Aorta (tissue), 5 donors: ENCODE measurements at regions not wholly inside any gene's neighbourhood (a gene's known extent, or its start where the extent isn't known, plus 50 kb on each side); places are given as distances from the start of the nearest gene placed in this dataset.
A peak's percentile ranks its signal among the peaks of the same experiment; 100 is the strongest.

Source experiments
- ATAC-seq: fragments of 200-7000 bp; cut with Tn5 transposase; one replicate; pipeline ENCODE4 v1.9.1; 2022; ENCODE audit warnings: moderate library complexity; ENCODE audit not compliant: low FRiP score
- DNase-seq, 2 donors: peaks; one replicate each; pipeline ENCODE4 v3.0.0-alpha.2; 2020
- H3K27ac ChIP-seq, 2 donors: one replicate each; pipeline ENCODE4 v1.5.1; 2013; ENCODE audit warnings: low read length in 2 of 2, mild to moderate bottlenecking in 2 of 2, moderate library complexity in 2 of 2, control low read depth in 1 of 2, inconsistent platforms in 1 of 2, low read depth in 1 of 2
- H3K27me3 ChIP-seq, 2 donors: one replicate each; pipeline ENCODE4 v1.6.1; 2013; ENCODE audit warnings: control low read depth in 1 of 2, low read length in 1 of 2, mild to moderate bottlenecking in 1 of 2, moderate library complexity in 1 of 2; ENCODE audit not compliant: insufficient read depth in 2 of 2, control insufficient read depth in 1 of 2
- H3K36me3 ChIP-seq, 2 donors: one replicate each; pipeline ENCODE4 v1.6.1; 2013; ENCODE audit warnings: control low read depth in 1 of 2, low read length in 1 of 2, mild to moderate bottlenecking in 1 of 2; ENCODE audit not compliant: insufficient read depth in 2 of 2, control insufficient read depth in 1 of 2
- H3K4me1 ChIP-seq, 2 donors: one replicate each; pipeline ENCODE4 v1.6.1; 2013; ENCODE audit warnings: low read length in 2 of 2, control low read depth in 1 of 2, mild to moderate bottlenecking in 1 of 2, moderate library complexity in 1 of 2; ENCODE audit not compliant: insufficient read depth in 2 of 2, control insufficient read depth in 1 of 2
- H3K4me3 ChIP-seq, 2 donors: one replicate each; pipeline ENCODE4 v1.5.1; 2013; ENCODE audit warnings: low read length in 2 of 2, control low read depth in 1 of 2, mild to moderate bottlenecking in 1 of 2
- H3K9me3 ChIP-seq: one replicate; pipeline ENCODE4 v1.6.1; 2013; ENCODE audit warnings: mild to moderate bottlenecking, low read length; ENCODE audit not compliant: control insufficient read depth
- WGBS, 2 donors: extraction: QIAGEN DNeasy Blood & Tissue Kit; methylation state at CpG; one replicate each; pipeline ENCODE4 v1.1.7; 2013; 5-methylcytosine and 5-hydroxymethylcytosine counted together
- intact Hi-C, 2 donors: fragments of 100-400 bp; cut with DNase I; formaldehyde crosslinking; loops; one replicate each; pipeline versions ENCODE4 v1.14.2 to v1.15.0; 2022
- donor health status: healthy with polysubstance abuse.
- donor health status: Bipolar disorder and iron deficiency.
- donor health status: DM: no; HTN: no; CAD: no.
- donor health status: DM: no; HTN: no; CAD: no.
- donor health status: DM: yes; HTN: yes; CAD: no.

- Histone ChIP-seq H3K27me3 (no peaks in the 10 kb centered on the region), H3K9me3 (no peaks in the 10 kb centered on the region), H3K4me1 (no peaks in the 10 kb centered on the region), H3K4me3 (no peak overlapping the region), H3K27ac (no peak overlapping the region), H3K36me3 (no peaks in the 10 kb centered on the region)
- DNase-seq = no peak
- WGBS, 2 donors = 26% methylated on average over 2 of the region's 2 CpGs
- intact Hi-C loops = no loop called here
- no peak for ATAC-seq
Observed at GRCh38 chr9:31236344-31236743, 1148.1 kb upstream of the ACO1 start.

GRCh38 chr9:31243386-31243785 is 1141.1 kb upstream of the ACO1 start:
- H3K36me3 ChIP-seq = no peaks in the 10 kb centered on the region
- H3K27ac ChIP-seq = no peak overlapping the region
- ATAC-seq (no peak), DNase-seq (no peak)
- intact Hi-C loops = no loop called here
- no peaks in the 10 kb centered on the region for H3K9me3 ChIP-seq
- WGBS, 2 donors = 31 to 35% methylated on average over 1 of the region's 1 CpG
- no peak overlapping the region for H3K4me3 ChIP-seq
- H3K27me3 ChIP-seq = no peaks in the 10 kb centered on the region
- H3K4me1 ChIP-seq = no peaks in the 10 kb centered on the region

- no peaks in the 10 kb centered on the region for H3K9me3 ChIP-seq
- no peaks in the 10 kb centered on the region for H3K36me3 ChIP-seq
- no peaks in the 10 kb centered on the region for H3K4me1 ChIP-seq
- H3K27ac ChIP-seq = no peak overlapping the region
- H3K4me3 ChIP-seq = no peak overlapping the region
- intact Hi-C loops = no loop called here
- ATAC-seq (no peak), DNase-seq (no peak)
- H3K27me3 ChIP-seq = no peaks in the 10 kb centered on the region
- 48 to 56% methylated on average over 1 of the region's 1 CpG for WGBS, 2 donors
Observed at GRCh38 chr9:31248156-31248555, 1136.3 kb upstream of the ACO1 start.

GRCh38 chr9:31251386-31251785 is 1133.1 kb upstream of the ACO1 start:
- WGBS, 2 donors = 89 to 91% methylated on average over 2 of the region's 2 CpGs
- intact Hi-C loops = no loop called here
- DNase-seq (no peak), ATAC-seq (no peak)
- no peaks in the 10 kb centered on the region for H3K27me3 ChIP-seq
- H3K4me1 ChIP-seq = no peaks in the 10 kb centered on the region
- H3K9me3 ChIP-seq = no peaks in the 10 kb centered on the region
- H3K4me3 ChIP-seq = no peak overlapping the region
- H3K36me3 ChIP-seq = no peaks in the 10 kb centered on the region
- H3K27ac ChIP-seq = no peak overlapping the region

GRCh38 chr9:31253800-31254762 is 1130.4 kb upstream of the ACO1 start:
- Histone ChIP-seq H3K4me3 (no peak overlapping the region), H3K9me3 (no peaks in the 10 kb centered on the region), H3K4me1 (no peaks in the 10 kb centered on the region), H3K27ac (no peak overlapping the region), H3K27me3 (no peaks in the 10 kb centered on the region), H3K36me3 (no peaks in the 10 kb centered on the region)
- intact Hi-C loops = no loop called here
- ATAC-seq = no peak
- peak in 1 of 2 donors; percentile 73 for DNase-seq
- WGBS, 2 donors = 97% methylated on average over 73 of the region's 73 CpGs

- Histone ChIP-seq H3K27ac (no peak overlapping the region), H3K27me3 (no peaks in the 10 kb centered on the region), H3K4me3 (no peak overlapping the region), H3K4me1 (no peaks in the 10 kb centered on the region), H3K9me3 (no peaks in the 10 kb centered on the region), H3K36me3 (no peaks in the 10 kb centered on the region)
- ATAC-seq (no peak), DNase-seq (no peak)
- 60 to 77% methylated on average over 11 of the region's 11 CpGs for WGBS, 2 donors
- intact Hi-C loops = no loop called here
Observed at GRCh38 chr9:31255211-31255610, 1129.2 kb upstream of the ACO1 start.

- H3K9me3 ChIP-seq = no peaks in the 10 kb centered on the region
- intact Hi-C loops = no loop called here
- no peaks in the 10 kb centered on the region for H3K27me3 ChIP-seq
- no peaks in the 10 kb centered on the region for H3K4me1 ChIP-seq
- ATAC-seq (no peak), DNase-seq (no peak)
- 31 to 37% methylated on average over 2 of the region's 2 CpGs for WGBS, 2 donors
- H3K36me3 ChIP-seq = no peaks in the 10 kb centered on the region
- H3K27ac ChIP-seq = no peak overlapping the region
- H3K4me3 ChIP-seq = no peak overlapping the region
Observed at GRCh38 chr9:31259824-31260223, 1124.6 kb upstream of the ACO1 start.

- no peaks in the 10 kb centered on the region for H3K4me1 ChIP-seq
- H3K27me3 ChIP-seq = no peaks in the 10 kb centered on the region
- no peak for DNase-seq
- ATAC-seq = no peak
- no peaks in the 10 kb centered on the region for H3K36me3 ChIP-seq
- intact Hi-C loops = no loop called here
- no peak overlapping the region for H3K27ac ChIP-seq
- no peaks in the 10 kb centered on the region for H3K9me3 ChIP-seq
- WGBS, 2 donors = 70 to 72% methylated on average over 4 of the region's 4 CpGs
- H3K4me3 ChIP-seq = no peak overlapping the region
Observed at GRCh38 chr9:31272456-31273295, 1111.8 kb upstream of the ACO1 start.
